Right lobe of liver (tissue), 4 donors: ENCODE measurements at regions not wholly inside any gene's neighbourhood (a gene's known extent, or its start where the extent isn't known, plus 50 kb on each side); places are given as distances from the start of the nearest gene placed in this dataset.

Experiments used
- POLR2A ChIP-seq: fragments of 450-650 bp; IDR thresholded peaks from one replicate; pipeline ENCODE4 v1.6.1; 2017; ENCODE audit warnings: antibody characterized with exemption, mild to moderate bottlenecking
- TF ChIP-seq, protein P1 (sequence below), 4 donors: fragments of 200-600 bp in 3 of 4; fragments of 450-650 bp in 1 of 4; IDR thresholded peaks; one replicate each; pipeline versions ENCODE4 v1.5.1 to v1.8.0; 2016 to 2022; ENCODE audit warnings: antibody characterized with exemption in 4 of 4, mild to moderate bottlenecking in 2 of 4
- donor health status: DM: no; HTN: no; CAD: no.
- donor health status: DM: no; HTN: no; CAD: no.
- donor health status: DM: no; HTN: yes; CAD: no.

DNA sequence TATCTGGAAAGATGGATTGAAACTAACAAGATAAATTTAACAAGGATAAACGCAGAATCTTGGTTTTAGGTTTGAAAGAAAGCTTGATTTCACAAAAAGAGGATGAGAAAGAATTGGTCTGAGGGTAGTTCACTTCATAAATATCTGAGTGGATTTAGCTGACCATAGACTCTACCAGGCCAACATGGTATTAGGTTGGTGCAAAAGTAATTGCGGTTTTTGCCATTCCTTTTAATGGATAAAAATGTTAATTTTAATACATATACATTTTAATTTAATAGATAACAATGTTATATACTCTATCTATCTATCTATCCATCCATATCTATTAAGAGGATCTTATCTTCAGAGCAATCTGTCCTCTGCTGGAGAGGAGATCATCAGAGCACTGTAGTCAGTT, 70.2 kb upstream of the PLXNA2 start:
- TF ChIP-seq, protein P1, sequence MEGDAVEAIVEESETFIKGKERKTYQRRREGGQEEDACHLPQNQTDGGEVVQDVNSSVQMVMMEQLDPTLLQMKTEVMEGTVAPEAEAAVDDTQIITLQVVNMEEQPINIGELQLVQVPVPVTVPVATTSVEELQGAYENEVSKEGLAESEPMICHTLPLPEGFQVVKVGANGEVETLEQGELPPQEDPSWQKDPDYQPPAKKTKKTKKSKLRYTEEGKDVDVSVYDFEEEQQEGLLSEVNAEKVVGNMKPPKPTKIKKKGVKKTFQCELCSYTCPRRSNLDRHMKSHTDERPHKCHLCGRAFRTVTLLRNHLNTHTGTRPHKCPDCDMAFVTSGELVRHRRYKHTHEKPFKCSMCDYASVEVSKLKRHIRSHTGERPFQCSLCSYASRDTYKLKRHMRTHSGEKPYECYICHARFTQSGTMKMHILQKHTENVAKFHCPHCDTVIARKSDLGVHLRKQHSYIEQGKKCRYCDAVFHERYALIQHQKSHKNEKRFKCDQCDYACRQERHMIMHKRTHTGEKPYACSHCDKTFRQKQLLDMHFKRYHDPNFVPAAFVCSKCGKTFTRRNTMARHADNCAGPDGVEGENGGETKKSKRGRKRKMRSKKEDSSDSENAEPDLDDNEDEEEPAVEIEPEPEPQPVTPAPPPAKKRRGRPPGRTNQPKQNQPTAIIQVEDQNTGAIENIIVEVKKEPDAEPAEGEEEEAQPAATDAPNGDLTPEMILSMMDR (IDR thresholded peaks at IDR 0.05): no peak
- TF ChIP-seq POLR2A: no peak
